ENCODE measurements at regions not wholly inside any gene's neighbourhood (a gene's known extent, or its start where the extent isn't known, plus 50 kb on each side); places are given as distances from the start of the nearest gene placed in this dataset.
"Not testable (repeated sequence)": the region's sequence is repeated elsewhere in the genome, so short reads cannot be mapped to it uniquely, and the experiment has no call there.

DNA sequence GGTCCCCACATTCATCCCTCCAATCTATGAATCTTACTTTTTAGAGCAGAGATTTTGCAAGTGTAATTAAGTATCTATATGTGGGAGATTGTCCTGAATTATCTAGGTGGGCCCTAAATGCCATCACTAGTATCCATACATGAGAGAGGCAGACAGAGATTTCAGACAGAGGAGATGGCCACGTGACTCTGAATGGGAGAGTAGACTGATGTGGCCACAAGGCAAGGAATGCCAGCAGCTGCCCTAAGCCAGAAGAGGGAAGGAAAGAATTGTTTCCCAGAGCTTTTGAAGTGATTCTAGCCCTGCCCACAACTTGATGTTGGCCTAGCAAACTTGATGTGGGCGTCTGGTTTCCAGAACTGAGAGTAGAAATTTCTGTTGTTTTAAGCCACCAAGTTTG is 90.1 kb upstream of the PCAT7 start:
- no peaks in the 10 kb centered on the region for H3F3A ChIP-seq (ENCODE audit: insufficient read depth)
- no peak overlapping the region for H3K4me2 ChIP-seq (ENCODE audit: unreplicated experiment)
- no peaks in the 10 kb centered on the region for H3K9me2 ChIP-seq (ENCODE audit: insufficient read depth)
- H2AFZ ChIP-seq = no peak overlapping the region
- in situ Hi-C loops (cut with MboI) = no loop called here
- H3K9me3 ChIP-seq (ENCODE audit: low read depth) = no peaks in the 10 kb centered on the region
- no peak for DNase-seq
- no peaks in the 10 kb centered on the region for H3K27me3 ChIP-seq (replicated peaks; ENCODE audit: insufficient read depth)
- TF ChIP-seq EZH2 (IDR thresholded peaks at IDR 0.05; ENCODE audit: insufficient read depth, poor library complexity, severe bottlenecking) (no peak), EZH2phosphoT487 (IDR thresholded peaks at IDR 0.05; ENCODE audit: insufficient read depth, low read depth) (no peak)
- H3K9ac ChIP-seq = no peak overlapping the region
- H3K36me3 ChIP-seq (ENCODE audit: low read depth) = peaks cover 22% of the 10 kb centered on the region
- no peaks in the 10 kb centered on the region for H3K79me2 ChIP-seq (ENCODE audit: insufficient read depth)
- H3K4me1 ChIP-seq (ENCODE audit: insufficient read depth) = no peaks in the 10 kb centered on the region
- no peak overlapping the region for H3K4me3 ChIP-seq
- WGBS, 2 experiments (ENCODE audit: low coverage in 1 of 2, low lambda C conversion rate in 2 of 2, missing lambda C conversion rate in 2 of 2) = 68 to 79% methylated on average over 2 of the region's 2 CpGs
- no peak overlapping the region for H3K27ac ChIP-seq
- H4K20me1 ChIP-seq (ENCODE audit: insufficient read depth) = no peaks in the 10 kb centered on the region

- H4K20me1 ChIP-seq (ENCODE audit: insufficient read depth); DNase-seq; H3K27ac ChIP-seq; H3K36me3 ChIP-seq (ENCODE audit: low read depth); H2AFZ ChIP-seq; H3F3A ChIP-seq (ENCODE audit: insufficient read depth); H3K4me2 ChIP-seq (ENCODE audit: unreplicated experiment); H3K9me3 ChIP-seq (ENCODE audit: low read depth); H3K4me1 ChIP-seq (ENCODE audit: insufficient read depth); H3K79me2 ChIP-seq (ENCODE audit: insufficient read depth); H3K4me3 ChIP-seq; H3K27me3 ChIP-seq (replicated peaks; ENCODE audit: insufficient read depth); H3K9ac ChIP-seq; in situ Hi-C loops (cut with MboI); H3K9me2 ChIP-seq (ENCODE audit: insufficient read depth): not testable (repeated sequence)
- 63 to 64% methylated on average over 4 of the region's 4 CpGs for WGBS, 2 experiments (ENCODE audit: low coverage in 1 of 2, low lambda C conversion rate in 2 of 2, missing lambda C conversion rate in 2 of 2)
These were observed 82.8 kb upstream of the PCAT7 start for GRCh38 chr9:94472063-94472462.

DNA sequence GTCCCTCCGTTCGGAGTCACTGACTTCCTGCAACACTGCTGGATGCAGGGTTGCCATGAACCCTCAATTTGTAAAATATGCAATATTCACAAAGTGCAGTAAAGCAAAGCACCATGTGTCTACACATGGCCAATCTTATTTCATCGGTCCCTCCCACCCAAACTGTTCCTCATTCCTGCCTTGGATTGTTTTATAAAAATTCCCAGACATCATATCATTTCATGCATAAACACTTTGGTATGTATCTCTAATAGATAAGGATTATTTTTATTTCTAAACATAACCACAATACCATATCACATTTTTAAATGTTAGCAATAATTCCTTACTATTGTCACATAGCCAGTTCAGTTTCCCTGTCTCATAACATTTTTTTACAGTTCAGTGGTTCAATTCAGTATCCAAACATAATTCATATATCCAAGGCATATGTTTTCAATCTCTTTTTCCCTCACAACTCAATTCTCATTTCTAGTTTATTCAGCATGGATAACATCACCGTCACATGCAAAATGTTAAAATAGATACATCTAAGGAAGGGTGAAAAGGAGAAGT is 82.0 kb upstream of the PCAT7 start:
- no peak overlapping the region for H3K4me2 ChIP-seq (ENCODE audit: unreplicated experiment)
- H3F3A ChIP-seq (ENCODE audit: insufficient read depth) = no peaks in the 10 kb centered on the region
- H3K4me3 ChIP-seq = no peak overlapping the region
- H3K36me3 ChIP-seq (ENCODE audit: low read depth) = no peaks in the 10 kb centered on the region
- H3K79me2 ChIP-seq (ENCODE audit: insufficient read depth) = no peaks in the 10 kb centered on the region
- TF ChIP-seq EZH2phosphoT487 (IDR thresholded peaks at IDR 0.05; ENCODE audit: insufficient read depth, low read depth) (no peak), EZH2 (IDR thresholded peaks at IDR 0.05; ENCODE audit: insufficient read depth, poor library complexity, severe bottlenecking) (no peak)
- WGBS, 2 experiments (ENCODE audit: low coverage in 1 of 2, low lambda C conversion rate in 2 of 2, missing lambda C conversion rate in 2 of 2) = 14 to 19% methylated on average over 4 of the region's 4 CpGs
- H3K9ac ChIP-seq = no peak overlapping the region
- no peaks in the 10 kb centered on the region for H4K20me1 ChIP-seq (ENCODE audit: insufficient read depth)
- H3K27me3 ChIP-seq (replicated peaks; ENCODE audit: insufficient read depth) = peaks cover 2% of the 10 kb centered on the region; the same call in 1 of the 2 replicates
- no peaks in the 10 kb centered on the region for H3K4me1 ChIP-seq (ENCODE audit: insufficient read depth)
- no peak for DNase-seq
- in situ Hi-C loops (cut with MboI) = no loop called here
- H2AFZ ChIP-seq = no peak overlapping the region
- H3K9me2 ChIP-seq (ENCODE audit: insufficient read depth) = no peaks in the 10 kb centered on the region
- H3K9me3 ChIP-seq (ENCODE audit: low read depth) = no peaks in the 10 kb centered on the region
- H3K27ac ChIP-seq = no peak overlapping the region

DNA sequence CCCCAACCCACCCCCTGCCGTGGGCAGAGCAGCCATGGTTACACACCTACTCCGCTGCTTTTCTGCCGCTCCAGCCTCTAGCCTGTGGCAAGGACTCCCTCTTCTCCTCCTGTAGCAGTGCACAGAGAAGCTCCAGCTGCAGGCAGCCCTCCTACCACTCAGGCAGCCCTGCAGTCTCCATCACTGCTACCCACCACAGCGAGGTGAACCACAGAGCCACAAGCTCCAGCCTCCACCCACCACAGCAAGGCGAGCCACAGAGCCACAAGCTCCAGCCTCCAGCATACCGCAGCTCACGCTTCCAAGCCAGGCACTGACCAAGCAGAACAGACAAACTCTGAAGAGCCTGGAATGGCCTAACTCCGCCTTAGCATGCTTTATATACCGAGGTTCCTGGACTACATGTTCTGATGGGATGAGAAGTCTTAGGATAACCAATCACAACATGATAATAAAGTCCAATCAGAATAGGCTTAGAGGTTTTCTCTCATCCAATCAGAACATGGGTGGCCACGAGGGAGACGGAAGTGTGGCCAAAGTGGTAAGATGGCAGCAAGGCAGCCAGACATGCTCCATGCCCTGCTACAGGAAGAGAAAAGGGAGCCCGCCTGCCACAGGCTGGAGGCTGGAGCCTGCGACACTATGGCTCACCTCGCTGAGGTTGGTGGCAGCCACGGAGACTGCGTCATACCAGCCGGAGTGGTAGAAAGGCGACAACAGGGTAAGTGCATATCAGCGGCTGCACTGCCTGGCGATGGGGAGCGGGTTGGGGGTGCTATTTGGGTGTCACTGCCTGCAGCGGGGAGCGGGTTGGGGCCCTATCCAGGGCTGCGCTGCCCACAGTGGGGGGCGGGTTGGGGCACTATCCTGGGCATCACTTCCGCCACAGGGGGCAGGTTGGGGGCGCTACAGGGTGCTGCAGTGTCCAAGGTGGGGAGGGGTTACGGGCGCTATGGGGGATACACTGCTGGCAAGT is 75.8 kb upstream of the PCAT7 start:
- H3K9me2 ChIP-seq (ENCODE audit: insufficient read depth) = no peaks in the 10 kb centered on the region
- H3K4me2 ChIP-seq (ENCODE audit: unreplicated experiment) = no peak overlapping the region
- no peaks in the 10 kb centered on the region for H3K4me1 ChIP-seq (ENCODE audit: insufficient read depth)
- H3K27me3 ChIP-seq (replicated peaks; ENCODE audit: insufficient read depth) = peaks cover 3% of the 10 kb centered on the region; the same call in 1 of the 2 replicates
- H3K36me3 ChIP-seq (ENCODE audit: low read depth) = no peaks in the 10 kb centered on the region
- no peak overlapping the region for H2AFZ ChIP-seq
- H3K79me2 ChIP-seq (ENCODE audit: insufficient read depth) = no peaks in the 10 kb centered on the region
- H3K27ac ChIP-seq = no peak overlapping the region
- no peaks in the 10 kb centered on the region for H3K9me3 ChIP-seq (ENCODE audit: low read depth)
- no peak overlapping the region for H3K9ac ChIP-seq
- no peaks in the 10 kb centered on the region for H3F3A ChIP-seq (ENCODE audit: insufficient read depth)
- DNase-seq = no peak
- no peaks in the 10 kb centered on the region for H4K20me1 ChIP-seq (ENCODE audit: insufficient read depth)
- no peak overlapping the region for H3K4me3 ChIP-seq
- in situ Hi-C loops (cut with MboI) = no loop called here
- TF ChIP-seq EZH2 (IDR thresholded peaks at IDR 0.05; ENCODE audit: insufficient read depth, poor library complexity, severe bottlenecking) = no peak
- TF ChIP-seq EZH2phosphoT487 (IDR thresholded peaks at IDR 0.05; ENCODE audit: insufficient read depth, low read depth) = no peak
- WGBS, 2 experiments (ENCODE audit: low coverage in 1 of 2, low lambda C conversion rate in 2 of 2, missing lambda C conversion rate in 2 of 2) = 71 to 77% methylated on average over 20 to 29 of the region's 29 CpGs

Measured in GM23248 (cell line).